Gastroesophageal sphincter (tissue), 4 donors: ENCODE measurements at regions not wholly inside any gene's neighbourhood (a gene's known extent, or its start where the extent isn't known, plus 50 kb on each side); places are given as distances from the start of the nearest gene placed in this dataset.

ENCODE experiments used
- ATAC-seq: fragments of 150-250 bp; one replicate; pipeline ENCODE4 v1.9.1; 2016; ENCODE audit warnings: mild to moderate bottlenecking, moderate library complexity
- H3K27ac ChIP-seq, 4 donors: fragments of 200-600 bp; sonication (generic) in 3 of 4; 1 replicate in 3 of 4; 2 replicates in 1 of 4; pipeline ENCODE4 v1.5.1; 2016 to 2019
- H3K27me3 ChIP-seq: fragments of 200-600 bp; sonication (generic); one replicate; pipeline ENCODE4 v1.5.1; 2019
- H3K36me3 ChIP-seq, 2 donors: fragments of 200-600 bp; sonication (generic); one replicate each; pipeline ENCODE4 v1.5.1; 2019; ENCODE audit warnings: control low read depth in 1 of 2
- H3K4me1 ChIP-seq, 3 donors: fragments of 200-600 bp; sonication (generic); 1 replicate in 2 of 3; 2 replicates in 1 of 3; pipeline ENCODE4 v1.5.1; 2016 to 2019; ENCODE audit warnings: control low read depth in 2 of 3
- H3K4me3 ChIP-seq, 2 donors: fragments of 200-600 bp; sonication (generic); one replicate each; pipeline ENCODE4 v1.5.1; 2019; ENCODE audit warnings: mild to moderate bottlenecking in 1 of 2, moderate library complexity in 1 of 2
- H3K9me3 ChIP-seq, 3 donors: fragments of 200-600 bp; sonication (generic); one replicate each; pipeline ENCODE4 v1.5.1; 2017 to 2019; ENCODE audit warnings: control low read depth in 2 of 3
- EP300 ChIP-seq: sonication (generic); formaldehyde crosslinking; IDR thresholded peaks from one replicate; pipeline ENCODE4 v1.6.1; 2017; ENCODE audit warnings: antibody characterized with exemption, mild to moderate bottlenecking
- POLR2A ChIP-seq, 2 donors: fragments of 450-650 bp; IDR thresholded peaks; one replicate each; pipeline ENCODE4 v1.6.1; 2017; ENCODE audit warnings: antibody characterized with exemption in 2 of 2, mild to moderate bottlenecking in 2 of 2, moderate library complexity in 1 of 2
- POLR2AphosphoS5 ChIP-seq: sonication (generic); formaldehyde crosslinking; IDR thresholded peaks from one replicate; pipeline ENCODE4 v1.6.1; 2017; ENCODE audit warnings: antibody characterized with exemption
- WGBS, 2 donors: methylation state at CpG; one replicate each; pipeline ENCODE4 v1.1.5; 2018; ENCODE audit warnings: low coverage in 1 of 2; 5-methylcytosine and 5-hydroxymethylcytosine counted together
- TF ChIP-seq, protein P1 (sequence below), 4 experiments: fragments of 200-600 bp in 2 of 4; fragments of 450-650 bp in 2 of 4; sonication (generic) in 1 of 4; IDR thresholded peaks; one replicate each; pipeline ENCODE4 v1.5.1; 2017 to 2019; ENCODE audit warnings: antibody characterized with exemption in 4 of 4, mild to moderate bottlenecking in 2 of 4, moderate library complexity in 2 of 4

GRCh38 chr5:124580512-124580911 lies 165.9 kb downstream of the ZNF608 start:
- no peak for ATAC-seq
- no peaks in the 10 kb centered on the region for H3K27me3 ChIP-seq
- TF ChIP-seq EP300 (no peak), POLR2A (IDR thresholded peaks at IDR 0.05) (no peak), POLR2AphosphoS5 (no peak)
- TF ChIP-seq, protein P1, sequence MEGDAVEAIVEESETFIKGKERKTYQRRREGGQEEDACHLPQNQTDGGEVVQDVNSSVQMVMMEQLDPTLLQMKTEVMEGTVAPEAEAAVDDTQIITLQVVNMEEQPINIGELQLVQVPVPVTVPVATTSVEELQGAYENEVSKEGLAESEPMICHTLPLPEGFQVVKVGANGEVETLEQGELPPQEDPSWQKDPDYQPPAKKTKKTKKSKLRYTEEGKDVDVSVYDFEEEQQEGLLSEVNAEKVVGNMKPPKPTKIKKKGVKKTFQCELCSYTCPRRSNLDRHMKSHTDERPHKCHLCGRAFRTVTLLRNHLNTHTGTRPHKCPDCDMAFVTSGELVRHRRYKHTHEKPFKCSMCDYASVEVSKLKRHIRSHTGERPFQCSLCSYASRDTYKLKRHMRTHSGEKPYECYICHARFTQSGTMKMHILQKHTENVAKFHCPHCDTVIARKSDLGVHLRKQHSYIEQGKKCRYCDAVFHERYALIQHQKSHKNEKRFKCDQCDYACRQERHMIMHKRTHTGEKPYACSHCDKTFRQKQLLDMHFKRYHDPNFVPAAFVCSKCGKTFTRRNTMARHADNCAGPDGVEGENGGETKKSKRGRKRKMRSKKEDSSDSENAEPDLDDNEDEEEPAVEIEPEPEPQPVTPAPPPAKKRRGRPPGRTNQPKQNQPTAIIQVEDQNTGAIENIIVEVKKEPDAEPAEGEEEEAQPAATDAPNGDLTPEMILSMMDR (IDR thresholded peaks at IDR 0.05): no peak
- no peaks in the 10 kb centered on the region for H3K4me1 ChIP-seq
- H3K9me3 ChIP-seq: peaks cover 0 to 6% (median 0%) of the 10 kb centered on the region in 3 donors
- no peak overlapping the region for H3K27ac ChIP-seq
- no peak overlapping the region for H3K4me3 ChIP-seq
- H3K36me3 ChIP-seq: no peaks in the 10 kb centered on the region
- WGBS, 2 donors: 85% methylated on average over 5 of the region's 6 CpGs; no CpG with 5 or more reads in 1 of the 2 donors

DNA sequence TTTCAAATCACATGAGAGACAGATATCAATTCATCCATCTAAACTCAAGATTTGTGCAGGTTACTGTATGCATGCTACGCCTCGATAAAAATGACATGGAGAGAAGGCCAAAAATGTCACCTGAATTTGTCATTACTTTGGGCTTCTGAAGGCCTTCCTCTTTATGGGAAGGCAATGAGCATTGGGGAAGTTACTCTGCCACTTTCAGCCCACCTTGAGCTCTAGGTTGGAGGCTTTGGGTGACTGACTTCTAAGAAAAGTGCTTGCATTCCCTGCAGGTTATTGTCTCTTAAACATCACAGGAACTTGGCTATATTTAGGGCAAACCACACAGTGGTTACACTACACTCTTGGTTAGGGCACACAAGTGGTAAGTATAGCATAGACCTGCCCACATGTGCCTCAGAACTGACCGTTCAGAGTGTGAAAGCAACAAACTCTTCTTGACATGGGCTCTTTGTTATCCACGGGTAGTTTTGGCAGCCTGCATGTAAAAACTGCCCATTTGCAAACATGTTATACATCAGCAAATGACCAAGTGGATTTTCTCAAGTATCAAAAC lies 169.5 kb downstream of the ZNF608 start:
- H3K27me3 ChIP-seq: no peaks in the 10 kb centered on the region
- TF ChIP-seq, protein P1 (IDR thresholded peaks at IDR 0.05): no peak
- TF ChIP-seq EP300 (no peak), POLR2AphosphoS5 (no peak), POLR2A (IDR thresholded peaks at IDR 0.05) (no peak)
- no peak overlapping the region for H3K4me3 ChIP-seq
- ATAC-seq: no peak
- H3K4me1 ChIP-seq: peaks cover 0 to 7% (median 0%) of the 10 kb centered on the region in 3 donors
- no peak overlapping the region for H3K27ac ChIP-seq
- no peaks in the 10 kb centered on the region for H3K36me3 ChIP-seq
- no peaks in the 10 kb centered on the region for H3K9me3 ChIP-seq
- 76 to 82% methylated on average over 4 of the region's 4 CpGs for WGBS, 2 donors

DNA sequence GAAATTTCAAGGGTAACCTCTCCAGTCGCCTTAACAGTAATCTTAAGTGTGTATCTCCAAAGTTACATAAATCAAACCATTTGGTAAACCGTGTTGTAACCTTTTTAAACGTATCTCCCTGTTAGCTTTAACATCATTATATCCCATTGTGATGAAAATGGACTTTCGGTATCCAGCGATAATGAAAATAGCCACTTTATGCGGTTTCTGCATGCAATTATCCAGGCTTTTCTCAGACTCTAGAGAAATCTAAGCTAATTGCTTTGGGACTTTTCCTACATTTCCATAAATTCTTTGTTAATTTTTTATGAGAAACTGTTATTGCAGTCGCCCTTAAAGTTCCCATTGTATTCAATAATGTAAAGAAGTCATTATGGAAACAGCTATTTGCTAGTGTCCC lies 170.7 kb downstream of the ZNF608 start:
- 92 to 96% methylated on average over 7 of the region's 7 CpGs for WGBS, 2 donors

GRCh38 chr5:124574521-124575436 lies 171.7 kb downstream of the ZNF608 start:
- ATAC-seq: no peak
- peaks cover 0 to 7% (median 0%) of the 10 kb centered on the region in 3 donors for H3K4me1 ChIP-seq
- no peak overlapping the region for H3K4me3 ChIP-seq
- no peaks in the 10 kb centered on the region for H3K9me3 ChIP-seq
- WGBS, 2 donors: 80 to 87% methylated on average over 7 of the region's 7 CpGs
- TF ChIP-seq EP300 (no peak), POLR2AphosphoS5 (no peak), POLR2A (IDR thresholded peaks at IDR 0.05) (no peak)
- TF ChIP-seq, protein P1 (IDR thresholded peaks at IDR 0.05): no peak
- no peak overlapping the region for H3K27ac ChIP-seq
- H3K36me3 ChIP-seq: no peaks in the 10 kb centered on the region
- no peaks in the 10 kb centered on the region for H3K27me3 ChIP-seq

More for the DNA sequence above, 170.7 kb downstream of the ZNF608 start:
- Histone ChIP-seq H3K27me3 (no peaks in the 10 kb centered on the region), H3K9me3 (no peaks in the 10 kb centered on the region), H3K27ac (no peak overlapping the region), H3K4me3 (no peak overlapping the region), H3K4me1 (peaks cover 0 to 7% (median 0%) of the 10 kb centered on the region in 3 donors), H3K36me3 (no peaks in the 10 kb centered on the region)
- TF ChIP-seq POLR2A (IDR thresholded peaks at IDR 0.05) (no peak), POLR2AphosphoS5 (no peak), EP300 (no peak)
- TF ChIP-seq, protein P1 (IDR thresholded peaks at IDR 0.05): no peak
- ATAC-seq: no peak
